H9 (cell line): ENCODE measurements at regions not wholly inside any gene's neighbourhood (a gene's known extent, or its start where the extent isn't known, plus 50 kb on each side); places are given as distances from the start of the nearest gene placed in this dataset.
"Not testable (repeated sequence)": the region's sequence is repeated elsewhere in the genome, so short reads cannot be mapped to it uniquely, and the experiment has no call there.

Experiments
- DNase-seq: peaks from one replicate; pipeline ENCODE4 v3.0.0-alpha.2; 2017
- H2AFZ ChIP-seq: one replicate; pipeline ENCODE4 v1.6.1; 2013; ENCODE audit warnings: mild to moderate bottlenecking, low read length, control low read depth, moderate library complexity
- H2AK5ac ChIP-seq: 2 replicates; pipeline ENCODE4 v1.6.1; 2013; ENCODE audit warnings: low read length, control low read depth, mixed read lengths; ENCODE audit not compliant: insufficient read length
- H2BK120ac ChIP-seq: one replicate; pipeline ENCODE4 v1.6.1; 2013; ENCODE audit warnings: low read depth, mild to moderate bottlenecking, low read length, control low read depth, inconsistent platforms; ENCODE audit not compliant: poor library complexity, severe bottlenecking
- H2BK12ac ChIP-seq: 2 replicates; pipeline ENCODE4 v1.6.1; 2013; ENCODE audit warnings: low read length, control low read depth, mixed read lengths, low read depth; ENCODE audit not compliant: insufficient read length
- H2BK15ac ChIP-seq: 2 replicates; pipeline ENCODE4 v1.6.1; 2013; ENCODE audit warnings: low read depth, low read length, control low read depth
- H2BK20ac ChIP-seq: one replicate; pipeline ENCODE4 v1.6.1; 2013; ENCODE audit warnings: low read depth, mild to moderate bottlenecking, low read length, control low read depth, inconsistent platforms; ENCODE audit not compliant: poor library complexity, severe bottlenecking
- H2BK5ac ChIP-seq: 2 replicates; pipeline ENCODE4 v1.6.1; 2013; ENCODE audit warnings: low read length, control low read depth, mixed read lengths; ENCODE audit not compliant: insufficient read length
- H3K14ac ChIP-seq: 2 replicates; pipeline ENCODE4 v1.6.1; 2013; ENCODE audit warnings: low read length, control low read depth; ENCODE audit not compliant: insufficient read depth
- H3K18ac ChIP-seq: 2 replicates; pipeline ENCODE4 v1.6.1; 2013; ENCODE audit warnings: low read depth, mild to moderate bottlenecking, mixed read lengths, low read length, control low read depth; ENCODE audit not compliant: insufficient read length
- H3K23ac ChIP-seq: 2 replicates; pipeline ENCODE4 v1.6.1; 2013; ENCODE audit warnings: low read length, control low read depth, mixed read lengths, low read depth; ENCODE audit not compliant: insufficient read length
- H3K23me2 ChIP-seq: 2 replicates; pipeline ENCODE4 v1.6.1; 2013; ENCODE audit warnings: low read depth, mild to moderate bottlenecking, mixed read lengths, low read length, control low read depth; ENCODE audit not compliant: insufficient read length, poor library complexity, severe bottlenecking
- H3K27ac ChIP-seq: 2 replicates; pipeline ENCODE4 v1.5.1; 2013; ENCODE audit warnings: low read length, control low read depth, mixed read lengths, low read depth; ENCODE audit not compliant: insufficient read length
- H3K27me3 ChIP-seq: 2 replicates; pipeline ENCODE4 v1.6.1; 2013; ENCODE audit warnings: low read length, control low read depth, inconsistent platforms; ENCODE audit not compliant: insufficient read depth
- H3K4ac ChIP-seq: 2 replicates; pipeline ENCODE4 v1.6.1; 2013; ENCODE audit warnings: low read depth, mild to moderate bottlenecking, control low read depth, inconsistent platforms, low read length, moderate library complexity
- H3K4me1 ChIP-seq: 2 replicates; pipeline ENCODE4 v1.6.1; 2013; ENCODE audit warnings: low read length, control low read depth, inconsistent platforms; ENCODE audit not compliant: insufficient read depth
- H3K4me2 ChIP-seq: 2 replicates; pipeline ENCODE4 v1.6.1; 2013; ENCODE audit warnings: low read length, control low read depth, mixed read lengths; ENCODE audit not compliant: insufficient read length, insufficient read depth
- H3K56ac ChIP-seq: 2 replicates; pipeline ENCODE4 v1.6.1; 2013; ENCODE audit warnings: low read depth, mild to moderate bottlenecking, mixed read lengths, low read length, control low read depth; ENCODE audit not compliant: insufficient read length
- H3K79me1 ChIP-seq: 2 replicates; pipeline ENCODE4 v1.6.1; 2013; ENCODE audit warnings: low read depth, mild to moderate bottlenecking, moderate library complexity, low read length, control low read depth, inconsistent platforms; ENCODE audit not compliant: insufficient read depth, poor library complexity, severe bottlenecking
- H3K79me2 ChIP-seq: 2 replicates; pipeline ENCODE4 v1.6.1; 2013; ENCODE audit warnings: low read length, control low read depth, inconsistent platforms; ENCODE audit not compliant: insufficient read depth
- H3K9ac ChIP-seq: 2 replicates; pipeline ENCODE4 v1.6.1; 2013; ENCODE audit warnings: low read length, control low read depth, mixed read lengths; ENCODE audit not compliant: insufficient read length; ENCODE audit errors: extremely low read depth
- H3K9me3 ChIP-seq: one replicate; pipeline ENCODE4 v1.6.1; 2013; ENCODE audit warnings: low read depth, low read length, inconsistent platforms; ENCODE audit not compliant: control insufficient read depth
- H3T11ph ChIP-seq: one replicate; pipeline ENCODE4 v1.6.1; 2013; ENCODE audit warnings: mild to moderate bottlenecking, low read length, control low read depth, inconsistent platforms
- H4K20me1 ChIP-seq: one replicate; pipeline ENCODE4 v1.6.1; 2013; ENCODE audit not compliant: control insufficient read depth, insufficient read length, insufficient read depth
- H4K5ac ChIP-seq: 2 replicates; pipeline ENCODE4 v1.6.1; 2013; ENCODE audit warnings: low read depth, mild to moderate bottlenecking, mixed read lengths, low read length, control low read depth; ENCODE audit not compliant: insufficient read length
- H4K8ac ChIP-seq: replicated peaks from 2 replicates; pipeline ENCODE4 v1.6.1; 2013; ENCODE audit warnings: low read length, control low read depth, mixed read lengths, low read depth; ENCODE audit not compliant: insufficient read length
- H4K91ac ChIP-seq: 2 replicates; pipeline ENCODE4 v1.6.1; 2013; ENCODE audit warnings: low read depth, mild to moderate bottlenecking, moderate library complexity, mixed read lengths, low read length, control low read depth; ENCODE audit not compliant: insufficient read length
- H3K27ac Mint-ChIP-seq, 3 experiments: 2 replicates in 2 of 3; 3 replicates in 1 of 3; pipeline ENCODE4 v1.8.0; 2020 to 2021; ENCODE audit warnings: mixed read lengths in 3 of 3, mild to moderate bottlenecking in 1 of 3, moderate library complexity in 1 of 3
- H3K27me3 Mint-ChIP-seq: 2 replicates; pipeline ENCODE4 v1.8.0; 2021; ENCODE audit warnings: low read depth, mild to moderate bottlenecking, moderate library complexity, mixed read lengths
- H3K36me3 Mint-ChIP-seq, 3 experiments: 2 replicates in 2 of 3; 3 replicates in 1 of 3; pipeline ENCODE4 v1.8.0; 2020 to 2021; ENCODE audit warnings: low read depth in 3 of 3, mixed read lengths in 3 of 3; ENCODE audit not compliant: insufficient read depth in 1 of 3
- H3K4me1 Mint-ChIP-seq, 2 experiments: 2 replicates each; pipeline ENCODE4 v1.8.0; 2020; ENCODE audit warnings: mixed read lengths in 2 of 2
- H3K4me3 Mint-ChIP-seq, 2 experiments: 2 replicates in 1 of 2; 3 replicates in 1 of 2; pipeline ENCODE4 v1.8.0; 2020 to 2021; ENCODE audit warnings: mild to moderate bottlenecking in 2 of 2, mixed read lengths in 2 of 2, moderate library complexity in 1 of 2
- H3K9me3 Mint-ChIP-seq, 2 experiments: 2 replicates in 1 of 2; 3 replicates in 1 of 2; pipeline ENCODE4 v1.8.0; 2020; ENCODE audit warnings: mild to moderate bottlenecking in 2 of 2, mixed read lengths in 2 of 2, moderate library complexity in 1 of 2
- CTCF ChIP-seq: fragments of 200-600 bp; sonication (generic); conservative IDR thresholded peaks from 3 replicates; pipeline ENCODE4 v1.8.0; 2021; ENCODE audit warnings: antibody characterized with exemption, mild to moderate bottlenecking
- WGBS: extraction: QIAGEN DNeasy Blood & Tissue Kit; methylation state at CpG from one replicate; pipeline ENCODE4 v1.1.7; 2013; ENCODE audit warnings: missing lambda C conversion rate, low lambda C conversion rate, mixed read lengths; ENCODE audit not compliant: insufficient read length; ENCODE audit errors: extremely low coverage; 5-methylcytosine and 5-hydroxymethylcytosine counted together

- H2BK12ac ChIP-seq: no peak overlapping the region
- H3K79me1 ChIP-seq: no peaks in the 10 kb centered on the region
- no peak overlapping the region for H3K18ac ChIP-seq
- Mint-ChIP-seq H3K27ac (no peak overlapping the region), H3K4me1 (peaks cover 3 to 5% of the 10 kb centered on the region in 2 experiments), H3K4me3 (no peak overlapping the region), H3K27me3 (no peaks in the 10 kb centered on the region), H3K9me3 (peaks cover 17 to 18% of the 10 kb centered on the region in 2 experiments; a peak in 4 of 5 replicates), H3K36me3 (peaks cover 3 to 17% (median 17%) of the 10 kb centered on the region in 3 experiments; a peak in 6 of 7 replicates)
- H3K27ac ChIP-seq: no peak overlapping the region
- no peak overlapping the region for H2BK20ac ChIP-seq
- no peak overlapping the region for H3K14ac ChIP-seq
- no peak overlapping the region for H2BK120ac ChIP-seq
- no peak overlapping the region for H3K4me2 ChIP-seq
- H3K79me2 ChIP-seq: no peaks in the 10 kb centered on the region
- no CpG with 5 or more reads among the region's 1 CpG for WGBS
- no peaks in the 10 kb centered on the region for H3K4me1 ChIP-seq
- no peaks in the 10 kb centered on the region for H3K9me3 ChIP-seq
- H3K27me3 ChIP-seq: no peaks in the 10 kb centered on the region
- H3K23me2 ChIP-seq: no peaks in the 10 kb centered on the region
- no peak overlapping the region for H2BK5ac ChIP-seq
- TF ChIP-seq CTCF: no peak
- no peak overlapping the region for H4K8ac ChIP-seq
- DNase-seq: no peak
- no peak overlapping the region for H2AFZ ChIP-seq
- no peaks in the 10 kb centered on the region for H4K20me1 ChIP-seq
- H3K9ac ChIP-seq: no peak overlapping the region
- no peak overlapping the region for H3K4ac ChIP-seq
- H4K5ac ChIP-seq: no peak overlapping the region
- H3K56ac ChIP-seq: no peak overlapping the region
- no peak overlapping the region for H2AK5ac ChIP-seq
- no peak overlapping the region for H4K91ac ChIP-seq
- no peak overlapping the region for H3K23ac ChIP-seq
- H2BK15ac ChIP-seq: no peak overlapping the region
- H3T11ph ChIP-seq: no peak overlapping the region
Observed at GRCh38 chr2:207375207-207375875, 154.4 kb upstream of the CREB1 start.

- H3K27me3 Mint-ChIP-seq, H3K23ac ChIP-seq, H3K23me2 ChIP-seq, H3K56ac ChIP-seq, DNase-seq, H3K4me1 Mint-ChIP-seq, H4K91ac ChIP-seq, H3K27ac ChIP-seq, H3K79me1 ChIP-seq, H3K79me2 ChIP-seq, H3K4me1 ChIP-seq, H3K4me3 Mint-ChIP-seq, H3K9me3 ChIP-seq, H3K14ac ChIP-seq, H3K9ac ChIP-seq, H2BK20ac ChIP-seq, H3K18ac ChIP-seq, H4K8ac ChIP-seq, H3K4me2 ChIP-seq, H2AK5ac ChIP-seq, H3K27ac Mint-ChIP-seq, H4K20me1 ChIP-seq, H3K4ac ChIP-seq, H3K27me3 ChIP-seq, H2BK5ac ChIP-seq, H3T11ph ChIP-seq, H2AFZ ChIP-seq, H2BK12ac ChIP-seq, H4K5ac ChIP-seq, H2BK15ac ChIP-seq, H2BK120ac ChIP-seq: not testable (repeated sequence)
- Mint-ChIP-seq H3K36me3 (peaks cover 9 to 41% (median 20%) of the 10 kb centered on the region in 3 experiments; a peak in 6 of 7 replicates), H3K9me3 (peaks cover 29 to 32% of the 10 kb centered on the region in 2 experiments)
- WGBS: no CpG with 5 or more reads among the region's 2 CpGs
Observed at GRCh38 chr2:207378620-207379019, 151.1 kb upstream of the CREB1 start.
